Neural cell (in vitro differentiated cells): ENCODE measurements at regions not wholly inside any gene's neighbourhood (a gene's known extent, or its start where the extent isn't known, plus 50 kb on each side); places are given as distances from the start of the nearest gene placed in this dataset.

Experiments used
- H2AFZ ChIP-seq: fragments of 200-600, 300-800 bp; sonication (generic), shearing (Covaris generic); 2 replicates; pipeline ENCODE4 v1.6.0; 2014; ENCODE audit warnings: low read depth, mild to moderate bottlenecking, antibody characterized with exemption, low read length, moderate library complexity
- H3F3A ChIP-seq: fragments of 200-600 bp; shearing (Covaris generic); 2 replicates; pipeline ENCODE4 v1.6.1; 2016; ENCODE audit warnings: mild to moderate bottlenecking, moderate library complexity, mixed read lengths, antibody characterized with exemption, low read length; ENCODE audit not compliant: insufficient read depth, poor library complexity, severe bottlenecking
- H3K27ac ChIP-seq: fragments of 200-600, 300-800 bp; sonication (generic), shearing (Covaris generic); 2 replicates; pipeline ENCODE4 v1.5.1; 2014; ENCODE audit warnings: mild to moderate bottlenecking, low read length, moderate library complexity
- H3K27me3 ChIP-seq: fragments of 300-800, 200-600 bp; sonication (generic), shearing (Covaris generic); 2 replicates; pipeline ENCODE4 v1.6.0; 2014; ENCODE audit warnings: mild to moderate bottlenecking, low read depth, low read length, moderate library complexity; ENCODE audit not compliant: insufficient read depth
- H3K36me3 ChIP-seq: fragments of 300-800, 200-600 bp; sonication (generic), shearing (Covaris generic); 2 replicates; pipeline ENCODE4 v1.5.1; 2014; ENCODE audit warnings: mild to moderate bottlenecking, antibody characterized with exemption, low read length, moderate library complexity; ENCODE audit not compliant: insufficient read depth
- H3K4me2 ChIP-seq: fragments of 300-800, 200-600 bp; sonication (generic), shearing (Covaris generic); 2 replicates; pipeline ENCODE4 v1.6.0; 2014; ENCODE audit warnings: mild to moderate bottlenecking, low read length
- H3K4me3 ChIP-seq: fragments of 300-800, 200-600 bp; sonication (generic), shearing (Covaris generic); 2 replicates; pipeline ENCODE4 v1.5.1; 2014; ENCODE audit warnings: mild to moderate bottlenecking, low read length, moderate library complexity
- H3K79me2 ChIP-seq: fragments of 200-600 bp; shearing (Covaris generic); replicated peaks from 2 replicates; pipeline ENCODE4 v1.6.0; 2014; ENCODE audit warnings: mild to moderate bottlenecking, low read length, moderate library complexity; ENCODE audit not compliant: insufficient read depth
- H3K9ac ChIP-seq: fragments of 300-800, 200-600 bp; sonication (generic), shearing (Covaris generic); 2 replicates; pipeline ENCODE4 v1.6.1; 2016; ENCODE audit warnings: mild to moderate bottlenecking, low read length, mixed read lengths
- H3K9me2 ChIP-seq: fragments of 200-600 bp; shearing (Covaris generic); 2 replicates; pipeline ENCODE4 v1.6.1; 2016; ENCODE audit warnings: mild to moderate bottlenecking, low read length, mixed read lengths; ENCODE audit not compliant: insufficient read depth
- H3K9me3 ChIP-seq: fragments of 200-600, 300-800 bp; sonication (generic), shearing (Covaris generic); 2 replicates; pipeline ENCODE4 v1.6.1; 2016; ENCODE audit warnings: mild to moderate bottlenecking, mixed run types, low read length, moderate library complexity, mixed read lengths
- H4K20me1 ChIP-seq: fragments of 200-600 bp; shearing (Covaris generic); 2 replicates; pipeline ENCODE4 v1.6.1; 2016; ENCODE audit warnings: mild to moderate bottlenecking, mixed run types; ENCODE audit not compliant: insufficient read depth
- EP300 ChIP-seq: fragments of 450-650 bp; conservative IDR thresholded peaks from 2 replicates; pipeline ENCODE4 v1.6.1; 2014; ENCODE audit warnings: antibody characterized with exemption, mild to moderate bottlenecking, moderate library complexity; ENCODE audit not compliant: poor library complexity, severe bottlenecking
- EZH2 ChIP-seq: fragments of 200-600, 300-800 bp; shearing (Covaris generic), sonication (generic); IDR thresholded peaks from 2 replicates; pipeline ENCODE4 v1.6.1; 2014; ENCODE audit warnings: antibody characterized with exemption, low read length, borderline replicate concordance, mild to moderate bottlenecking; ENCODE audit not compliant: insufficient read depth, poor library complexity, severe bottlenecking
- MXI1 ChIP-seq: fragments of 450-650 bp; conservative IDR thresholded peaks from 2 replicates; pipeline ENCODE4 v1.6.1; 2014; ENCODE audit warnings: antibody characterized with exemption, mild to moderate bottlenecking; ENCODE audit not compliant: poor library complexity, severe bottlenecking
- POLR2AphosphoS5 ChIP-seq: IDR thresholded peaks from 2 replicates; pipeline ENCODE4 v1.6.1; 2012
- RAD21 ChIP-seq: fragments of 450-650 bp; conservative IDR thresholded peaks from 2 replicates; pipeline ENCODE4 v1.6.1; 2014; ENCODE audit warnings: antibody characterized with exemption, mild to moderate bottlenecking, moderate library complexity
- SMC3 ChIP-seq: fragments of 450-650 bp; conservative IDR thresholded peaks from 2 replicates; pipeline ENCODE4 v1.6.1; 2014; ENCODE audit warnings: antibody characterized with exemption, mild to moderate bottlenecking, moderate library complexity; ENCODE audit not compliant: poor library complexity
- TAF1 ChIP-seq: IDR thresholded peaks from 2 replicates; pipeline ENCODE4 v1.6.1; 2012; ENCODE audit warnings: low read depth
- TF ChIP-seq, protein P1 (sequence below): IDR thresholded peaks from 2 replicates; pipeline ENCODE4 v1.6.1; 2012; ENCODE audit warnings: borderline replicate concordance
- TF ChIP-seq, protein P2 (sequence below): fragments of 450-650 bp; IDR thresholded peaks from 2 replicates; pipeline ENCODE4 v1.5.1; 2014; ENCODE audit warnings: antibody characterized with exemption, mild to moderate bottlenecking, moderate library complexity; ENCODE audit not compliant: poor library complexity, severe bottlenecking

DNA sequence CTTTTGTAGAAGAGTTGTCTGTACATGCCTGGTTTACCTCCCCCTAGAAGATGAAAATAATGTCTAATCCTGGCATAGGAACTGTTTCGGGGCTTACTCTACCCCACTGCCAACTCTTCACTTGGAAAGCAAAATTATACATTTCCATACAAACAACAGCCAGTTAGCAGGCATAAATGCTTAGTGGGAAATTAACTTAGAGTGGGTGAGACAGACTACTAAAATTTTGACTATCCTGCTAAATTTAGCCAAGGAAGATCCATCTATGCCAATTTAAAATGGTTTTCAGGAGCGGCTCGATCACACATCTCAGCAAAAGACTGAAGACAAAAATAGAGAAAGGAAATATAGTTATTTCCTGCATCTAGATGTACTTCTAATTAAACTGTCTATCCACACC, 221.2 kb downstream of the TPBG start (continued):
- TF ChIP-seq MXI1 = no peak
- no peak for TF ChIP-seq TAF1
- TF ChIP-seq EZH2 = no peak

DNA sequence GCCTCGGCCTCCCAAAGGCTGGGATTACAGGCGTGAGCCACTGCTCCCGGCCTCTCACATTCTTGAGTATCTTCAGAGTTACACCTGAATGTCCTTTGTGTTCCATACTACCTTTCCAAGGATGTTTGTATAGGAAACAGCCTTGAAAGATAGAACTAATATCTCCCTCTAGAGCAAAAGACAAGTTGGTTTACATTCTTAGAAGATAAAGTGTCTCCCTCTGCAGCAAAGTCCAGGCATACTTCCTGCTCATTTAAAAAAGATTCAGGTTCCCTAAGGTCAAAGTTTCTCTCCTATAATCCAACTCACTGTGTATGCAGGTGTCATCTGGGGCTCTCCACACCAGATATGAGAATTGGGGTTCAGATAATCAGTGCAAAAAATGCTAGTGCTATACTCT, 224.4 kb downstream of the TPBG start:
- H3K79me2 ChIP-seq = no peaks in the 10 kb centered on the region
- H3K9ac ChIP-seq = no peak overlapping the region
- H4K20me1 ChIP-seq = no peaks in the 10 kb centered on the region
- H3K9me3 ChIP-seq = no peaks in the 10 kb centered on the region
- TF ChIP-seq SMC3 = no peak
- TF ChIP-seq EP300 = no peak
- TF ChIP-seq, protein P1, sequence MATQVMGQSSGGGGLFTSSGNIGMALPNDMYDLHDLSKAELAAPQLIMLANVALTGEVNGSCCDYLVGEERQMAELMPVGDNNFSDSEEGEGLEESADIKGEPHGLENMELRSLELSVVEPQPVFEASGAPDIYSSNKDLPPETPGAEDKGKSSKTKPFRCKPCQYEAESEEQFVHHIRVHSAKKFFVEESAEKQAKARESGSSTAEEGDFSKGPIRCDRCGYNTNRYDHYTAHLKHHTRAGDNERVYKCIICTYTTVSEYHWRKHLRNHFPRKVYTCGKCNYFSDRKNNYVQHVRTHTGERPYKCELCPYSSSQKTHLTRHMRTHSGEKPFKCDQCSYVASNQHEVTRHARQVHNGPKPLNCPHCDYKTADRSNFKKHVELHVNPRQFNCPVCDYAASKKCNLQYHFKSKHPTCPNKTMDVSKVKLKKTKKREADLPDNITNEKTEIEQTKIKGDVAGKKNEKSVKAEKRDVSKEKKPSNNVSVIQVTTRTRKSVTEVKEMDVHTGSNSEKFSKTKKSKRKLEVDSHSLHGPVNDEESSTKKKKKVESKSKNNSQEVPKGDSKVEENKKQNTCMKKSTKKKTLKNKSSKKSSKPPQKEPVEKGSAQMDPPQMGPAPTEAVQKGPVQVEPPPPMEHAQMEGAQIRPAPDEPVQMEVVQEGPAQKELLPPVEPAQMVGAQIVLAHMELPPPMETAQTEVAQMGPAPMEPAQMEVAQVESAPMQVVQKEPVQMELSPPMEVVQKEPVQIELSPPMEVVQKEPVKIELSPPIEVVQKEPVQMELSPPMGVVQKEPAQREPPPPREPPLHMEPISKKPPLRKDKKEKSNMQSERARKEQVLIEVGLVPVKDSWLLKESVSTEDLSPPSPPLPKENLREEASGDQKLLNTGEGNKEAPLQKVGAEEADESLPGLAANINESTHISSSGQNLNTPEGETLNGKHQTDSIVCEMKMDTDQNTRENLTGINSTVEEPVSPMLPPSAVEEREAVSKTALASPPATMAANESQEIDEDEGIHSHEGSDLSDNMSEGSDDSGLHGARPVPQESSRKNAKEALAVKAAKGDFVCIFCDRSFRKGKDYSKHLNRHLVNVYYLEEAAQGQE = no peak
- no peak for TF ChIP-seq MXI1
- TF ChIP-seq EZH2 = no peak
- no peak for TF ChIP-seq TAF1
- TF ChIP-seq RAD21 = no peak
- TF ChIP-seq POLR2AphosphoS5 = no peak
- TF ChIP-seq, protein P2, sequence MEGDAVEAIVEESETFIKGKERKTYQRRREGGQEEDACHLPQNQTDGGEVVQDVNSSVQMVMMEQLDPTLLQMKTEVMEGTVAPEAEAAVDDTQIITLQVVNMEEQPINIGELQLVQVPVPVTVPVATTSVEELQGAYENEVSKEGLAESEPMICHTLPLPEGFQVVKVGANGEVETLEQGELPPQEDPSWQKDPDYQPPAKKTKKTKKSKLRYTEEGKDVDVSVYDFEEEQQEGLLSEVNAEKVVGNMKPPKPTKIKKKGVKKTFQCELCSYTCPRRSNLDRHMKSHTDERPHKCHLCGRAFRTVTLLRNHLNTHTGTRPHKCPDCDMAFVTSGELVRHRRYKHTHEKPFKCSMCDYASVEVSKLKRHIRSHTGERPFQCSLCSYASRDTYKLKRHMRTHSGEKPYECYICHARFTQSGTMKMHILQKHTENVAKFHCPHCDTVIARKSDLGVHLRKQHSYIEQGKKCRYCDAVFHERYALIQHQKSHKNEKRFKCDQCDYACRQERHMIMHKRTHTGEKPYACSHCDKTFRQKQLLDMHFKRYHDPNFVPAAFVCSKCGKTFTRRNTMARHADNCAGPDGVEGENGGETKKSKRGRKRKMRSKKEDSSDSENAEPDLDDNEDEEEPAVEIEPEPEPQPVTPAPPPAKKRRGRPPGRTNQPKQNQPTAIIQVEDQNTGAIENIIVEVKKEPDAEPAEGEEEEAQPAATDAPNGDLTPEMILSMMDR = no peak
- no peak overlapping the region for H3K4me2 ChIP-seq
- no peaks in the 10 kb centered on the region for H3K27me3 ChIP-seq
- no peaks in the 10 kb centered on the region for H3K9me2 ChIP-seq
- no peaks in the 10 kb centered on the region for H3F3A ChIP-seq
- H3K36me3 ChIP-seq = no peaks in the 10 kb centered on the region
- no peak overlapping the region for H2AFZ ChIP-seq
- no peak overlapping the region for H3K27ac ChIP-seq
- H3K4me3 ChIP-seq = no peak overlapping the region

DNA sequence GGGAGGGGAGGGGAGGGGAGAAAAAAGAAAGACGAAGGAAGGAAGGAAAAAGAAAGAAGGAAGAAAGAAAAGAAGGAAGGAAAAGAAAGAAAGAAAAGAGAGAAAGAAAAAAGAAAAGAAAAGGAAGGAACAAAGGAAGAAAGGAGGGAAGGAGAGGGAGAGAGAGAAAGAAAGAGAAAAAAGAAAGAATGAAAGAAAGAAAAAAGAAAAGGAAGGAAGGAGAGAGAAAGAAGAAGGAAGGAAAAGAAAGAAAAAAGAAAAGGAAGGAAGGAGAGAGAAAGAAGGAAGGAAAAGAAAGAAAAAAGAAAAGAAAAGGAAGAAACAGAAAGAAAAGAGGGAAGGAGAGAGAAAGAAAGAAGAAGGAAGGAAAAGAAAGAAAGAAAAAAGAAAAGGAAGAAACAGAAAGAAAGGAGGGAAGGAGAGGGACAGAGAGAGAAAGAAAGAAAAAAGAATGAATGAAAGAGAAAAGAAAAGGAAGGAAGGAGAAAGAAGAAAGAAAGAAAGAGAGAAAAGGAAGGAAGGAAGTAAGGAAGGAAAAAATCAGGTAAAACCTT, 225.3 kb downstream of the TPBG start:
- Histone ChIP-seq H3K4me3 (no peak overlapping the region), H3K79me2 (no peaks in the 10 kb centered on the region), H4K20me1 (no peaks in the 10 kb centered on the region), H3K4me2 (no peak overlapping the region), H3F3A (no peaks in the 10 kb centered on the region), H3K36me3 (no peaks in the 10 kb centered on the region), H3K9me2 (no peaks in the 10 kb centered on the region), H2AFZ (no peak overlapping the region), H3K9me3 (no peaks in the 10 kb centered on the region), H3K27me3 (no peaks in the 10 kb centered on the region), H3K27ac (peak overlapping the region; percentile 50), H3K9ac (no peak overlapping the region)
- TF ChIP-seq SMC3 (no peak), POLR2AphosphoS5 (no peak), EZH2 (no peak), RAD21 (no peak), TAF1 (no peak), MXI1 (no peak), EP300 (no peak)
- TF ChIP-seq, protein P2 = no peak
- TF ChIP-seq, protein P1 = no peak
